HUDEP-2 (cell line): ENCODE measurements at regions not wholly inside any gene's neighbourhood (a gene's known extent, or its start where the extent isn't known, plus 50 kb on each side); places are given as distances from the start of the nearest gene placed in this dataset.

ENCODE experiments used
- DNase-seq, 76 experiments: peaks; one replicate each; lab custom pipeline; 2025; ENCODE audit not compliant: unreplicated experiment in 76 of 76; lab: John Stamatoyannopoulos, UW

GRCh38 chr4:127140306-127140705, 492.5 kb upstream of the INTU start:
- no peak for DNase-seq

GRCh38 chr4:127141856-127142255, 490.9 kb upstream of the INTU start:
- DNase-seq: no peak

- no peak for DNase-seq
These were observed 489.1 kb upstream of the INTU start for GRCh38 chr4:127143460-127144195.

DNA sequence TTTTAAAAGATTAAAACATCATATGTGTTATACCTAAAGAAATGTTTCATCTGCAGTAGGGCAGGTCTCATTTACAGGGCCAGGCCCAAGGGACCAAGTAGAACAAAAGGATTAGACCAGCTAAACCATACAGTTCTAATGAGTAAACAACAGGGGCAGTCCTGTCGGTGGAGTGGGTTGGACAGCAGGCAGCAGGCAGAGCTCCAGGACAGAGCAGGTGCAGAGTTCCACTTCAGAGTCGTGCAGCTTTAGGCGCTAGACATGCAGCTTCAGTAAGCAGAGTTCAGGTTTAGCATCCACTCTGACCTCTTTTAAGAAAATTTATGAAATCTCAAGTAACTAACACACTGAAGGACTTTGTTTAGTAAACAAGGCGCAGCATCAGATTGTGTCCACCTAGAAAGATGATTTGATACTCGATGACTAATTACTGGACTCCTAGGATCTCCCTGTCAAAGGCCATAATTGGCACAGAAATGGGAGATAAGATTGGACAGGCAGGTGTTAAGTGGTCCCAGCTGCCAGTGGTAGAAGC, 487.7 kb upstream of the INTU start:
- no peak for DNase-seq

DNA sequence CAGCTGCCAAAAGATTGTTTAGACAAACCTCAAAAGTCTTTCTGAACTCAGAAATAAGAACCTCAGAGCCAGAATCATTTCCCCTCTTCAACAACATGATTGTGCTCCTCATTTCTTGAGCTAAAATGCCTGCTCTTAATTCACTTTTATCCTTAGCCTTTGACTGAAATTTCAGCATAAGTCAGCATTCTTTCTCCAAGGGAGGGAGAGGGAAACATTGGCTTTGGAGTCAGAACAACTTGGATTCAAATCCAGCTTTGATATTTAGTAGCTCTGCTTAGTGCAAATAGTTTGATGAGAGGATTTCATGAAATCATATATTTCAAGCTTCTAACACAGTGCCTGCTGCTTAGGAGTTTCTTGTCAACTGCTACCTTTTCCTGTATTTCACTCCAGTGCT, 484.6 kb upstream of the INTU start:
- no peak for DNase-seq

- DNase-seq: no peak
These were observed 483.7 kb upstream of the INTU start for GRCh38 chr4:127149086-127149485.

GRCh38 chr4:127151941-127152340, 480.8 kb upstream of the INTU start:
- no peak for DNase-seq

DNA sequence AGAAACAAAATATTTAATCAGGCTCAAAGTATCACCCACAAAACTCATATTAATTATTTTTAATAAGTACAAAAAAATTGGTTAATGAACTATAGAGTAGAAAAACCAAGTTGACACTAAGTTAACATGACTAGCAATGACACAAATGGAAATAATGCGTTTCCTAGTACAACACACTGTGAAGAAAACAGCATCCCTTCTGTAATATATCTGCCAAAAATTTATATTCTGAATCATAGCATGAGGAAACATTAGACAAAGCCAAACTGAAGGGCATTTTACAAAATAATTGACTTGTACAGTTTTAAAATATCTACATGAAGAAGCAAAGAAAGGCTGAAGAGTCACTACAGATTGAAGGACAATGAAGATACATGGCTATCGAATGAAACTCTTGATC, 477.6 kb upstream of the INTU start:
- DNase-seq: no peak

DNA sequence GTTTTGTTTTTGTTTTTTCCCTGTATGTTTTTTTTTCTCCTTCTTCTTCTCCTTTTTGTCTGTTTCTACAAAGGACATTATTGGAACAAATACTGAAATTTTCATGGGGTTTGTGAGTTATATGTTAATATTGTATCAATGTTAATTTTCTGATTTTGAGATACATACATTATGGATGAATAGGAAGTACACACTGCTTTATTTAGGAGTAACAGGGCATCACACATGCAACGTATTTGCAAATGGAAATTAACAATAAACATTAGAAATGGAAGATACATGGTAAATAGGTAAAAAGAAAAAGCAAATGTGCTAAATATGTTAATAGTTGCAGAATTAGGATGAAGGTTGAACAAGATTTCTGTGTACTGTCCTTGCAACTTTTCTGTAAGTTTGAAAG, 477.2 kb upstream of the INTU start:
- DNase-seq: no peak

- DNase-seq: no peak
These were observed 470.0 kb upstream of the INTU start for GRCh38 chr4:127162741-127163140.

DNA sequence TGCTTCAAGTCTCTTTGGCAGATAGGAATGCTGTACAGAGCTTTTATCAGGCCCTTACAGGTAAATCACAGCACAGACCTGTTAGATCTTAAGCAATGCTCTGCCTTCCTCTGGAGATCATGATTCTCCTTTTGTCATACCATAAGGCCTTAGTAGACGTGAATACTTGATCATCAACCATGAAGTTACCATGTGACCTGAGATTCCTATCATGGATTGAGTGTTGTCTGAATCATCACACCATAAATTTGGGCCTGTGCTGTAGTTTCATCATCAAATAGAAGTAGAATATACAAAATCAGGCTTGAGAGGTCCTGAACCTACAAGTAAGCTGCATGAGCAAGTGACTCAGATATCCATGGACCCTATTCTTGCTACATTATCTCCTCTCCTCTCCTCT, 466.8 kb upstream of the INTU start:
- DNase-seq: no peak

- DNase-seq: no peak
These were observed 458.6 kb upstream of the INTU start for GRCh38 chr4:127174201-127174600.

- no peak for DNase-seq
These were observed 458.1 kb upstream of the INTU start for GRCh38 chr4:127174616-127175015.

- no peak for DNase-seq
These were observed 453.3 kb upstream of the INTU start for GRCh38 chr4:127179256-127180087.

GRCh38 chr4:127181001-127181400, 451.8 kb upstream of the INTU start:
- no peak for DNase-seq

DNA sequence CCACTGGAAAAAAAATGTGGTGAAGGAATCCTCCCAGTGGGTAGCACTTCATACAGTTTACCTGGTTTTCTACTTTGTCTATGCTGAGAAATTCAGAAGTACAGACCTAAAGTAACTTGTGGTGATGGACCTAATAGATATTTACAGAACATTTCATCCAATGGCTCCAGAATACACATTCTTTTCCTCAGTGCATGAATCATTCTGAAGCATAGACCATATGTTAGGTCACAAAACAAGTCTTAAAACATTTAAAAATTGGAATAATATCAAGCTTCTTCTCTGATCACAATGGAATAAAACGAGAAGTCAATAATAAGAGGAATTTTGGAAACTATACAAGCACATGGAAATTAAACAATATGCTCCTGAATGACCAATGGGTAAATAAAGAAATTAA, 450.1 kb upstream of the INTU start:
- no peak for DNase-seq

GRCh38 chr4:127188847-127189246, 443.9 kb upstream of the INTU start:
- no peak for DNase-seq

- DNase-seq: no peak
These were observed 438.5 kb upstream of the INTU start for GRCh38 chr4:127194281-127194680.

GRCh38 chr4:127196655-127197352, 436.0 kb upstream of the INTU start:
- DNase-seq: no peak

GRCh38 chr4:127203562-127204200, 429.1 kb upstream of the INTU start:
- no peak for DNase-seq

GRCh38 chr4:127204322-127204721, 428.4 kb upstream of the INTU start:
- DNase-seq: no peak
